Lower lobe of right lung (tissue), 2 donors: ENCODE measurements at regions not wholly inside any gene's neighbourhood (a gene's known extent, or its start where the extent isn't known, plus 50 kb on each side); places are given as distances from the start of the nearest gene placed in this dataset.

Experiments
- ATAC-seq, 2 donors: fragments of 200-7000 bp; cut with Tn5 transposase; one replicate each; pipeline ENCODE4 v1.9.1; 2020 to 2022; ENCODE audit warnings: mild to moderate bottlenecking in 2 of 2, moderate library complexity in 2 of 2
- DNase-seq: peaks from one replicate; pipeline ENCODE4 v3.0.0-alpha.2; 2020
- H3K27ac ChIP-seq: fragments of 200-600 bp; one replicate; pipeline ENCODE4 v1.8.0; 2022
- H3K27me3 ChIP-seq: fragments of 200-600 bp; one replicate; pipeline ENCODE4 v1.8.0; 2022; ENCODE audit warnings: low read depth
- H3K36me3 ChIP-seq: fragments of 200-600 bp; one replicate; pipeline ENCODE4 v1.8.0; 2022; ENCODE audit warnings: mild to moderate bottlenecking
- H3K4me1 ChIP-seq: fragments of 200-600 bp; one replicate; pipeline ENCODE4 v1.8.0; 2022
- H3K4me3 ChIP-seq: fragments of 200-600 bp; one replicate; pipeline ENCODE4 v1.8.0; 2022; ENCODE audit warnings: mild to moderate bottlenecking
- H3K9me3 ChIP-seq: fragments of 200-600 bp; one replicate; pipeline ENCODE4 v1.8.0; 2022
- intact Hi-C: fragments of 100-400 bp; cut with DNase I; formaldehyde crosslinking; loops from one replicate; pipeline ENCODE4 v1.11.0; 2022
- TF ChIP-seq, protein P1 (sequence below): fragments of 200-600 bp; IDR thresholded peaks from one replicate; pipeline ENCODE4 v1.8.0; 2022; ENCODE audit warnings: antibody characterized with exemption, mild to moderate bottlenecking
- donor health status: DM: no; HTN: yes; CAD: no; lungs with severe emphysema.

- H3K27me3 ChIP-seq = no peaks in the 10 kb centered on the region
- H3K27ac ChIP-seq = no peak overlapping the region
- H3K9me3 ChIP-seq = no peaks in the 10 kb centered on the region
- H3K4me1 ChIP-seq = no peaks in the 10 kb centered on the region
- TF ChIP-seq, protein P1, sequence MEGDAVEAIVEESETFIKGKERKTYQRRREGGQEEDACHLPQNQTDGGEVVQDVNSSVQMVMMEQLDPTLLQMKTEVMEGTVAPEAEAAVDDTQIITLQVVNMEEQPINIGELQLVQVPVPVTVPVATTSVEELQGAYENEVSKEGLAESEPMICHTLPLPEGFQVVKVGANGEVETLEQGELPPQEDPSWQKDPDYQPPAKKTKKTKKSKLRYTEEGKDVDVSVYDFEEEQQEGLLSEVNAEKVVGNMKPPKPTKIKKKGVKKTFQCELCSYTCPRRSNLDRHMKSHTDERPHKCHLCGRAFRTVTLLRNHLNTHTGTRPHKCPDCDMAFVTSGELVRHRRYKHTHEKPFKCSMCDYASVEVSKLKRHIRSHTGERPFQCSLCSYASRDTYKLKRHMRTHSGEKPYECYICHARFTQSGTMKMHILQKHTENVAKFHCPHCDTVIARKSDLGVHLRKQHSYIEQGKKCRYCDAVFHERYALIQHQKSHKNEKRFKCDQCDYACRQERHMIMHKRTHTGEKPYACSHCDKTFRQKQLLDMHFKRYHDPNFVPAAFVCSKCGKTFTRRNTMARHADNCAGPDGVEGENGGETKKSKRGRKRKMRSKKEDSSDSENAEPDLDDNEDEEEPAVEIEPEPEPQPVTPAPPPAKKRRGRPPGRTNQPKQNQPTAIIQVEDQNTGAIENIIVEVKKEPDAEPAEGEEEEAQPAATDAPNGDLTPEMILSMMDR = no peak
- intact Hi-C loops = no loop called here
- DNase-seq = no peak
- ATAC-seq = no peak
- H3K36me3 ChIP-seq = no peaks in the 10 kb centered on the region
- H3K4me3 ChIP-seq = no peak overlapping the region
These were observed 291.1 kb downstream of the NNT start for GRCh38 chr5:43893951-43894684.

GRCh38 chr5:43891112-43891511, 288.1 kb downstream of the NNT start:
- TF ChIP-seq, protein P1 = no peak
- intact Hi-C loops = no loop called here
- Histone ChIP-seq H3K4me3 (no peak overlapping the region), H3K27me3 (no peaks in the 10 kb centered on the region), H3K27ac (no peak overlapping the region), H3K9me3 (no peaks in the 10 kb centered on the region), H3K4me1 (no peaks in the 10 kb centered on the region), H3K36me3 (no peaks in the 10 kb centered on the region)
- no peak for ATAC-seq
- no peak for DNase-seq

GRCh38 chr5:43889233-43889632, 286.3 kb downstream of the NNT start:
- DNase-seq = no peak
- H3K9me3 ChIP-seq = no peaks in the 10 kb centered on the region

DNA sequence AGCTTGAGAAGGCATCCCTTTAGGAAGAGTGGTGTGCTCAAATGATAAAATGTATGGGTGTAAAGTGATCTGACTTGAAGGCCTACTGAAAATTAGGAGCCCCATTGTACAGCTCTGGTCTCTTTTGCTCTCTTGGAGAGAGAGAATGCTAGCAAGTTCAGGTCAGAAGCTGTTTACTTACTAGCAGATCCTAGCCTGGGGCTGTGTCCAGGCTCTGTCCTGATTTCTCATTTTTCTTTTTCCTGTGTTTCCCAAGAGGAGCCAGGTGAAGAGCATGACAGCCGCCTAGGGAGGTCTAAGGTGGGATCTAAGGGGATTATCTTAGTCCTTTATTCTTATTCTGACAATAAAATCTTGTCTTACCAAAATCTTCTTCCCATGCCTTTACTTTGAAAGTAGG, 272.8 kb downstream of the NNT start:
- H3K9me3 ChIP-seq = no peaks in the 10 kb centered on the region
- H3K4me3 ChIP-seq = no peak overlapping the region
- H3K4me1 ChIP-seq = no peaks in the 10 kb centered on the region
- DNase-seq (no peak), ATAC-seq (no peak)
- no peaks in the 10 kb centered on the region for H3K36me3 ChIP-seq
- no peaks in the 10 kb centered on the region for H3K27me3 ChIP-seq
- intact Hi-C loops = no loop called here
- TF ChIP-seq, protein P1 = no peak
- no peak overlapping the region for H3K27ac ChIP-seq

More at GRCh38 chr5:43889233-43889632, 286.3 kb downstream of the NNT start:
- intact Hi-C loops = no loop called here
- Histone ChIP-seq H3K27me3 (no peaks in the 10 kb centered on the region), H3K4me1 (no peaks in the 10 kb centered on the region), H3K27ac (no peak overlapping the region), H3K4me3 (no peak overlapping the region), H3K36me3 (no peaks in the 10 kb centered on the region)
- no peak for ATAC-seq
- TF ChIP-seq, protein P1 = no peak

DNA sequence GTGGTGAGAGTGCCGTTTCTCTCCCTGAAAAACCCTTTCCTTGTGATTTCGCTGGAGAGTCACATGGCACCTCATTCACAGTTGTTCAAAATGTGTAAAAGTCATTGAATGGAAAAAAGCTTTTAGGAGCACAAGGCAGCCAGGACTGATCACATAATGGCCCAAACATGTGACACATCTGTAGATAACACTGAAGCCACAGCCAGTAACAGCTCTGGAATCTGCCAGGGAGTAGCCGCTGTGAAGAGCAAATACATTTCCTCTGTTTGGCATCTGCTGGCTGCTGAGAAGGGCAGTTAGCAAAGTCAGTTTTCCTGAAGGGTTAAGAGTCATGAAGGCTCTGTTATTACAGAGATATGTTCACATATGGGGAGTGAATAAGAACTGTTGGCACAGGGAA, 271.8 kb downstream of the NNT start:
- H3K4me1 ChIP-seq = no peaks in the 10 kb centered on the region
- ATAC-seq (peak in 1 of 2 donors; percentile 19), DNase-seq (no peak)
- no peak overlapping the region for H3K27ac ChIP-seq
- intact Hi-C loops = no loop called here
- H3K27me3 ChIP-seq = no peaks in the 10 kb centered on the region
- TF ChIP-seq, protein P1 = no peak
- no peaks in the 10 kb centered on the region for H3K9me3 ChIP-seq
- no peaks in the 10 kb centered on the region for H3K36me3 ChIP-seq
- no peak overlapping the region for H3K4me3 ChIP-seq
